LNCAP (cell line): ENCODE measurements at regions not wholly inside any gene's neighbourhood (a gene's known extent, or its start where the extent isn't known, plus 50 kb on each side); places are given as distances from the start of the nearest gene placed in this dataset.

Experiments used
- CTCF ChIP-seq: fragments of 450-650 bp; IDR thresholded peaks from 2 replicates; pipeline ENCODE4 v1.5.1; 2017; ENCODE audit warnings: mild to moderate bottlenecking

DNA sequence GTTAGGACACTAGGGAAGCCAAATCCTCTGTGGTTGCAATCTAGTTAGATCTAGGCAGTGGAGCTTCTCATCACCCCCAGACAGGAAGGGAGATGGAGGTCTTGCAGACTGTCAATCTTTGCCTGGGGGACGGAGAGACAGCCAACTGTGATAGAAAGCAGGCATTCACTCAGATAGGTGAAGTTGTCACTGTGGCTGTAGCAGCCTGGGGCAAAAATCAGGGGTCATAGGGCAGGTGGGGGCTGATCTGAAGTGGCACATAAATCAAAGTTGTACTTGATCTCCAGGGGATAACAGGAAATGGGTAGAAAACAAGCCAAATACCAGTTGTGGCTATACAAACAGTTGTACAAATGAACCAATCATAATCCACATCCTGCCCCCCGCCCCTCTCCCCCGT is 620.9 kb upstream of the USP24 start:
- no peak for TF ChIP-seq CTCF

DNA sequence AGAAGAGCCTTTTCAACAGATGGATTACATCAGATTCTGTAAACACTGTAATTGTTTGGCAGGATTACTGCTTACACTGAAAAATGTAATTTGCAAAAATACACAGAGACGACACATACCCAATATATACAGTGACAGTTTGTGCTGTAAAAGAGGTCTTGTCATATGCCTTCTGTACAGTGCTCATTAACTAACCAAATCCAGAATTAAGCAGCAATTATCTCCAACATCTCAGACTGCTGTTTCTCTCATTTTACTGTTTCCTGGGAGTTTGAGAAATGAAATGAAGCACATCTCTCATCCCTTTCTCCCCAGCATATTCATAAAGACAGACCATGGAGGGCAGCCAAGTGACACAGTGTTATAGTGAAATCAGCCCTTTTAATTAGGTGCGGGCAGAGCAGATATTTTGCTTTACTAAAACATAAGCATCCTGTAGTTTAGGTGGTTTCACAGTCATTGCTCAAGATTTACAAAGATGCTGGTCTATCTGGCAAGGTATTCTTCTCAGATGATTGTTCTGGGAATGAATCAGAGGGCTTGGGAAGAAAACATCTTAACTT is 618.4 kb upstream of the USP24 start:
- TF ChIP-seq CTCF: no peak

DNA sequence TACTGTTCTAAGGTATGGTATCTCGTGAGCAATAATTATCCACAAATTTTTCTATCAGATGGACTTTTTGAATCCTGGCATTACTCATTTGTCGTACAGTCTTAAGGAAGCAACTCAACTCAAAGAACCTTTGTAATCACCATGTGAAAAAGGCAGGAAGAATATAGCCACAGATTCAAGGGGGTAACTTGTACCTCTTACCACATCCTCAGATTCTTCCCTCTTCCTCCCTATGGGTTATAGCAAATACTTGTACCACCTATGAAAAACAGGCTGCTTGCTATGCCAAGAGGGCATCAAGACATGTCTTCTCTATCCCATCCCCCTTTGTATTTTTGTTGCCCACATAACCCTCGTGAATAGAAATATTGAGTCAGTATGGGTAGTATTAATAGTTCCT is 616.6 kb upstream of the USP24 start:
- no peak for TF ChIP-seq CTCF

DNA sequence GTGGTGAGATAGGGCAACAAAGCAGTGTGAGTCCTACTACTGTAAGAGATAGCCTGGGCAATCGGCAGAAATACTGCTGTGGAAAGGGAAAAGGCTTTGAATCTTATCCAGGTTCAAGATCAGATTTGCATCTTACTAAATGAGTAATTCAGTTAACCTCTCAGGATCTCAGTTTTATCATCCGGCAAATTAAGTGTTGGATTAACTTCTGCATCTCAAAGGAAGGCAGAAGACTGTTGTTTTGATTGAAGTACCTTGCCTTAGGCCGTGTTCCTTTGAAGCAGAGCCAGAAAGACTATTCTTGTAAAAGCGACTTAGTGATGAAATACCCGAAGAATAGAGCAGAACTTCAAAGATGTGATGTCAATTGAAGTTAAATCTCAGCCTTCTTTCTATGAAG is 612.9 kb upstream of the USP24 start:
- no peak for TF ChIP-seq CTCF

- TF ChIP-seq CTCF: no peak
Measured at GRCh38 chr1:55827350-55827749, 612.2 kb upstream of the USP24 start.

GRCh38 chr1:55826381-55827080 is 611.4 kb upstream of the USP24 start:
- TF ChIP-seq CTCF: no peak

- TF ChIP-seq CTCF: no peak
Measured at GRCh38 chr1:55825461-55825860, 610.3 kb upstream of the USP24 start.

DNA sequence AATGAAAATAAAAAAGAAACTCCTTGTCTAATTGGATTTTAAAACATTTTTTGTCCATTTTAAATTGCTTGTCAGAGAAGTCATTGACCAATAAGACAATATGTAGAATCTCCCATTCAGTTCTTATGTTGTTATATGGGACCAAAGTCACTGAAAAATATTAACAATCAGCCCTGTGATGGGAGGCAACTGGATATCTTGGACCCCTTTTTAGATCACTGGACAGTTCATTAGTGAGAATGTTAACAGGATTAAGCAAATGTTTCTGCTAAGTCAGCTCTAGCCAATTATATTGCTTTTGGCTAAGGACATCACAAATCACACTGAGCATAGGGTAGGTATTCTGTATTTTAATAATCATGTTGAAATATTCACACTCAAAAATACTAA is 609.1 kb upstream of the USP24 start:
- no peak for TF ChIP-seq CTCF
